ENCODE measurements at regions not wholly inside any gene's neighbourhood (a gene's known extent, or its start where the extent isn't known, plus 50 kb on each side); places are given as distances from the start of the nearest gene placed in this dataset.

GRCh38 chr9:19999491-20000057, 210.7 kb upstream of the SLC24A2 start:
- H2AK5ac ChIP-seq (ENCODE audit: low read depth, low read length): no peak overlapping the region
- H2BK15ac ChIP-seq (ENCODE audit: low read length): no peak overlapping the region
- H4K20me1 ChIP-seq (replicated peaks in 1 of 2; ENCODE audit: control insufficient read depth in 1 of 2, insufficient read depth in 2 of 2, low read length in 2 of 2): no peaks in the 10 kb centered on the region
- no peak overlapping the region for H3K18ac ChIP-seq (ENCODE audit: extremely low read depth, low read length)
- no peak overlapping the region for H3K23ac ChIP-seq (ENCODE audit: insufficient read length)
- WGBS, 2 experiments (ENCODE audit: extremely low coverage in 1 of 2, insufficient coverage in 1 of 2, insufficient read length in 1 of 2, insufficient replicate concordance in 2 of 2, low coverage in 1 of 2, low lambda C conversion rate in 2 of 2, missing lambda C conversion rate in 1 of 2): 89% methylated on average over 2 of the region's 2 CpGs; no CpG with 5 or more reads in 1 of the 2 experiments
- H2BK12ac ChIP-seq (ENCODE audit: low read depth, low read length): no peak overlapping the region
- H3K4me2 ChIP-seq (ENCODE audit: insufficient read depth in 1 of 2, low read depth in 2 of 2, low read length in 2 of 2): no peak overlapping the region
- H3K4me3 ChIP-seq (ENCODE audit: extremely low read depth in 1 of 4, insufficient read depth in 2 of 4, low read depth in 3 of 4, low read length in 4 of 4): no peak overlapping the region
- H3K27ac ChIP-seq (ENCODE audit: low read depth, low read length): no peak overlapping the region
- no peak overlapping the region for H3K9ac ChIP-seq (replicated peaks in 1 of 4; ENCODE audit: extremely low read depth in 1 of 4, low read depth in 3 of 4, low read length in 3 of 4)
- H4K8ac ChIP-seq (ENCODE audit: extremely low read depth, insufficient read depth, low read length): no peak overlapping the region
- no peak overlapping the region for H2BK120ac ChIP-seq (replicated peaks; ENCODE audit: low read depth, low read length)
- H2BK5ac ChIP-seq (ENCODE audit: low read depth, low read length): no peak overlapping the region
- H2BK20ac ChIP-seq (ENCODE audit: low read length): no peak overlapping the region
- ChIA-PET CTCF (ENCODE audit: partially characterized antibody) (interaction anchor here (1.0 kb wide), 1 partner anchor 53 kb away, joined by 3 read pairs; no protein-coding TSS in a partner anchor), POLR2A (ENCODE audit: partially characterized antibody) (no interaction called here)
- H3K56ac ChIP-seq (replicated peaks; ENCODE audit: insufficient read length, low read depth, low read length): no peak overlapping the region
- H3K27me3 ChIP-seq (replicated peaks in 1 of 4; ENCODE audit: control insufficient read depth in 3 of 4, extremely low read depth in 1 of 4, insufficient read depth in 3 of 4, low read length in 3 of 4): no peaks in the 10 kb centered on the region
- H3K79me2 ChIP-seq (ENCODE audit: control insufficient read depth in 1 of 2, insufficient read depth in 2 of 2, low read length in 2 of 2): no peaks in the 10 kb centered on the region
- no peak overlapping the region for H4K5ac ChIP-seq (ENCODE audit: insufficient read length, low read depth, low read length)
- H2AFZ ChIP-seq (ENCODE audit: low read length): no peak overlapping the region
- H3K36me3 ChIP-seq (ENCODE audit: control insufficient read depth in 2 of 4, insufficient read depth in 4 of 4, low read length in 3 of 4): no peaks in the 10 kb centered on the region
- H3K4ac ChIP-seq (replicated peaks; ENCODE audit: insufficient read length, low read depth, low read length): no peak overlapping the region
- peaks cover 0 to 5% (median 2%) of the 10 kb centered on the region in 4 experiments; a peak in 4 of 7 replicates for H3K4me1 ChIP-seq (replicated peaks in 1 of 4; ENCODE audit: control insufficient read depth in 3 of 4, insufficient read depth in 4 of 4, low read length in 3 of 4)
- no peaks in the 10 kb centered on the region for H3K79me1 ChIP-seq (ENCODE audit: low read depth, low read length)
- H3K9me3 ChIP-seq (ENCODE audit: insufficient read depth in 2 of 2, low read depth in 1 of 2, low read length in 1 of 2): no peaks in the 10 kb centered on the region
- no peak overlapping the region for H4K91ac ChIP-seq (replicated peaks; ENCODE audit: insufficient read length, low read length)
- no peak overlapping the region for H3K14ac ChIP-seq (ENCODE audit: insufficient read length)
- TF ChIP-seq EZH2 (IDR thresholded peaks at IDR 0.05; ENCODE audit: low read depth, low read length, severe bottlenecking) (no peak), CTBP2 (IDR thresholded peaks at IDR 0.05; ENCODE audit: borderline replicate concordance, insufficient read depth, insufficient read length, low read length) (no peak), SP2 (IDR thresholded peaks at IDR 0.05; ENCODE audit: low read length) (no peak), FOSL1 (IDR thresholded peaks at IDR 0.05; ENCODE audit: insufficient read depth, low read depth, low read length) (no peak), RAD21 (IDR thresholded peaks at IDR 0.05 in 1 of 2, conservative IDR thresholded peaks at IDR 0.05 in 1 of 2; ENCODE audit: low read depth in 2 of 2, low read length in 2 of 2) (no peak), SAP30 (IDR thresholded peaks at IDR 0.05; ENCODE audit: insufficient read depth, insufficient replicate concordance, low read length) (no peak), TAF7 (optimal IDR thresholded peaks at IDR 0.05; ENCODE audit: borderline replicate concordance, low read depth, low read length) (no peak)
- DNase-seq (ENCODE audit: low read depth in 1 of 2, low spot score in 2 of 2) (no peak), FAIRE-seq (no peak)
- no peaks in the 10 kb centered on the region for H3K23me2 ChIP-seq (ENCODE audit: low read depth, low read length)

Data from H1 (cell line).